ENCODE measurements at regions not wholly inside any gene's neighbourhood (a gene's known extent, or its start where the extent isn't known, plus 50 kb on each side); places are given as distances from the start of the nearest gene placed in this dataset.

- TF ChIP-seq POLR2A (IDR thresholded peaks at IDR 0.05) (no peak), CTCF (IDR thresholded peaks at IDR 0.05) (no peak)
Observed at GRCh38 chr6:48610846-48611245, 499.8 kb upstream of the PTCHD4 start.
